Neural cell (in vitro differentiated cells): ENCODE measurements at regions not wholly inside any gene's neighbourhood (a gene's known extent, or its start where the extent isn't known, plus 50 kb on each side); places are given as distances from the start of the nearest gene placed in this dataset.

Source experiments
- H2AFZ ChIP-seq: fragments of 200-600, 300-800 bp; sonication (generic), shearing (Covaris generic); 2 replicates; pipeline ENCODE4 v1.6.0; 2014; ENCODE audit warnings: low read depth, mild to moderate bottlenecking, antibody characterized with exemption, low read length, moderate library complexity
- H3F3A ChIP-seq: fragments of 200-600 bp; shearing (Covaris generic); 2 replicates; pipeline ENCODE4 v1.6.1; 2016; ENCODE audit warnings: mild to moderate bottlenecking, moderate library complexity, mixed read lengths, antibody characterized with exemption, low read length; ENCODE audit not compliant: insufficient read depth, poor library complexity, severe bottlenecking
- H3K27ac ChIP-seq: fragments of 200-600, 300-800 bp; sonication (generic), shearing (Covaris generic); 2 replicates; pipeline ENCODE4 v1.5.1; 2014; ENCODE audit warnings: mild to moderate bottlenecking, low read length, moderate library complexity
- H3K27me3 ChIP-seq: fragments of 300-800, 200-600 bp; sonication (generic), shearing (Covaris generic); 2 replicates; pipeline ENCODE4 v1.6.0; 2014; ENCODE audit warnings: mild to moderate bottlenecking, low read depth, low read length, moderate library complexity; ENCODE audit not compliant: insufficient read depth
- H3K36me3 ChIP-seq: fragments of 300-800, 200-600 bp; sonication (generic), shearing (Covaris generic); 2 replicates; pipeline ENCODE4 v1.5.1; 2014; ENCODE audit warnings: mild to moderate bottlenecking, antibody characterized with exemption, low read length, moderate library complexity; ENCODE audit not compliant: insufficient read depth
- H3K4me2 ChIP-seq: fragments of 300-800, 200-600 bp; sonication (generic), shearing (Covaris generic); 2 replicates; pipeline ENCODE4 v1.6.0; 2014; ENCODE audit warnings: mild to moderate bottlenecking, low read length
- H3K4me3 ChIP-seq: fragments of 300-800, 200-600 bp; sonication (generic), shearing (Covaris generic); 2 replicates; pipeline ENCODE4 v1.5.1; 2014; ENCODE audit warnings: mild to moderate bottlenecking, low read length, moderate library complexity
- H3K79me2 ChIP-seq: fragments of 200-600 bp; shearing (Covaris generic); replicated peaks from 2 replicates; pipeline ENCODE4 v1.6.0; 2014; ENCODE audit warnings: mild to moderate bottlenecking, low read length, moderate library complexity; ENCODE audit not compliant: insufficient read depth
- H3K9ac ChIP-seq: fragments of 300-800, 200-600 bp; sonication (generic), shearing (Covaris generic); 2 replicates; pipeline ENCODE4 v1.6.1; 2016; ENCODE audit warnings: mild to moderate bottlenecking, low read length, mixed read lengths
- H3K9me2 ChIP-seq: fragments of 200-600 bp; shearing (Covaris generic); 2 replicates; pipeline ENCODE4 v1.6.1; 2016; ENCODE audit warnings: mild to moderate bottlenecking, low read length, mixed read lengths; ENCODE audit not compliant: insufficient read depth
- H3K9me3 ChIP-seq: fragments of 200-600, 300-800 bp; sonication (generic), shearing (Covaris generic); 2 replicates; pipeline ENCODE4 v1.6.1; 2016; ENCODE audit warnings: mild to moderate bottlenecking, mixed run types, low read length, moderate library complexity, mixed read lengths
- H4K20me1 ChIP-seq: fragments of 200-600 bp; shearing (Covaris generic); 2 replicates; pipeline ENCODE4 v1.6.1; 2016; ENCODE audit warnings: mild to moderate bottlenecking, mixed run types; ENCODE audit not compliant: insufficient read depth
- CTCF ChIP-seq: fragments of 450-650 bp; IDR thresholded peaks from 2 replicates; pipeline ENCODE4 v1.5.1; 2014; ENCODE audit warnings: antibody characterized with exemption, mild to moderate bottlenecking, moderate library complexity; ENCODE audit not compliant: poor library complexity, severe bottlenecking
- EP300 ChIP-seq: fragments of 450-650 bp; conservative IDR thresholded peaks from 2 replicates; pipeline ENCODE4 v1.6.1; 2014; ENCODE audit warnings: antibody characterized with exemption, mild to moderate bottlenecking, moderate library complexity; ENCODE audit not compliant: poor library complexity, severe bottlenecking
- EZH2 ChIP-seq: fragments of 200-600, 300-800 bp; shearing (Covaris generic), sonication (generic); IDR thresholded peaks from 2 replicates; pipeline ENCODE4 v1.6.1; 2014; ENCODE audit warnings: antibody characterized with exemption, low read length, borderline replicate concordance, mild to moderate bottlenecking; ENCODE audit not compliant: insufficient read depth, poor library complexity, severe bottlenecking
- MXI1 ChIP-seq: fragments of 450-650 bp; conservative IDR thresholded peaks from 2 replicates; pipeline ENCODE4 v1.6.1; 2014; ENCODE audit warnings: antibody characterized with exemption, mild to moderate bottlenecking; ENCODE audit not compliant: poor library complexity, severe bottlenecking
- POLR2AphosphoS5 ChIP-seq: IDR thresholded peaks from 2 replicates; pipeline ENCODE4 v1.6.1; 2012
- RAD21 ChIP-seq: fragments of 450-650 bp; conservative IDR thresholded peaks from 2 replicates; pipeline ENCODE4 v1.6.1; 2014; ENCODE audit warnings: antibody characterized with exemption, mild to moderate bottlenecking, moderate library complexity
- REST ChIP-seq: IDR thresholded peaks from 2 replicates; pipeline ENCODE4 v1.6.1; 2012; ENCODE audit warnings: borderline replicate concordance
- SMC3 ChIP-seq: fragments of 450-650 bp; conservative IDR thresholded peaks from 2 replicates; pipeline ENCODE4 v1.6.1; 2014; ENCODE audit warnings: antibody characterized with exemption, mild to moderate bottlenecking, moderate library complexity; ENCODE audit not compliant: poor library complexity
- TAF1 ChIP-seq: IDR thresholded peaks from 2 replicates; pipeline ENCODE4 v1.6.1; 2012; ENCODE audit warnings: low read depth

GRCh38 chr2:240300261-240300821, 135.1 kb upstream of the GPC1 start:
- Histone ChIP-seq H3K27me3 (no peaks in the 10 kb centered on the region), H3K36me3 (no peaks in the 10 kb centered on the region), H3K9ac (no peak overlapping the region), H3F3A (no peaks in the 10 kb centered on the region), H3K9me2 (no peaks in the 10 kb centered on the region), H2AFZ (no peak overlapping the region), H3K4me2 (no peak overlapping the region), H3K4me3 (no peak overlapping the region), H3K9me3 (no peaks in the 10 kb centered on the region), H3K79me2 (no peaks in the 10 kb centered on the region), H4K20me1 (no peaks in the 10 kb centered on the region), H3K27ac (no peak overlapping the region)
- no peak for TF ChIP-seq MXI1
- TF ChIP-seq TAF1 = no peak
- no peak for TF ChIP-seq REST
- TF ChIP-seq RAD21 = no peak
- TF ChIP-seq EZH2 = no peak
- TF ChIP-seq EP300 = no peak
- no peak for TF ChIP-seq CTCF
- no peak for TF ChIP-seq SMC3
- no peak for TF ChIP-seq POLR2AphosphoS5

- Histone ChIP-seq H3K4me2 (no peak overlapping the region), H2AFZ (no peak overlapping the region), H3K4me3 (no peak overlapping the region), H3K27ac (no peak overlapping the region), H3K9me3 (no peaks in the 10 kb centered on the region), H3K9me2 (no peaks in the 10 kb centered on the region), H4K20me1 (no peaks in the 10 kb centered on the region), H3K36me3 (no peaks in the 10 kb centered on the region), H3K79me2 (no peaks in the 10 kb centered on the region), H3K9ac (no peak overlapping the region), H3F3A (no peaks in the 10 kb centered on the region), H3K27me3 (no peaks in the 10 kb centered on the region)
- TF ChIP-seq MXI1 (no peak), CTCF (no peak)
Measured at GRCh38 chr2:240300840-240301239, 134.6 kb upstream of the GPC1 start.
